Stomach (tissue), 8 donors: ENCODE measurements at regions not wholly inside any gene's neighbourhood (a gene's known extent, or its start where the extent isn't known, plus 50 kb on each side); places are given as distances from the start of the nearest gene placed in this dataset.
"Not testable (repeated sequence)": the region's sequence is repeated elsewhere in the genome, so short reads cannot be mapped to it uniquely, and the experiment has no call there.

ENCODE experiments used
- DNase-seq, 2 donors: peaks; one replicate each; pipeline versions ENCODE4 v3.0.0 to v3.0.0-alpha.2; 2013 to 2019
- H3K27ac ChIP-seq, 5 donors: fragments of 200-600 bp in 4 of 5; sonication (generic) in 4 of 5; one replicate each; pipeline ENCODE4 v1.5.1; 2013 to 2019; ENCODE audit warnings: mild to moderate bottlenecking in 1 of 5, moderate library complexity in 1 of 5
- H3K27me3 ChIP-seq, 3 donors: fragments of 200-600 bp; sonication (generic); one replicate each; pipeline ENCODE4 v1.5.1; 2017 to 2019; ENCODE audit warnings: mixed run types in 1 of 3
- H3K36me3 ChIP-seq, 4 donors: fragments of 200-600 bp; sonication (generic); 1 replicate in 3 of 4; 2 replicates in 1 of 4; pipeline ENCODE4 v1.5.1; 2016 to 2019
- H3K4me1 ChIP-seq, 4 donors: fragments of 200-600 bp; sonication (generic); one replicate each; pipeline ENCODE4 v1.5.1; 2016 to 2019
- H3K4me3 ChIP-seq, 4 donors: fragments of 200-600 bp; sonication (generic) in 3 of 4; one replicate each; pipeline ENCODE4 v1.5.1; 2016 to 2019; ENCODE audit warnings: mild to moderate bottlenecking in 1 of 4
- H3K9me3 ChIP-seq, 4 donors: fragments of 200-600 bp; sonication (generic); one replicate each; pipeline ENCODE4 v1.5.1; 2016 to 2019
- POLR2AphosphoS5 ChIP-seq, 3 donors: sonication (generic); formaldehyde crosslinking; IDR thresholded peaks; one replicate each; pipeline ENCODE4 v1.6.1; 2016; ENCODE audit warnings: antibody characterized with exemption in 3 of 3
- WGBS, 5 donors: extraction: QIAGEN DNeasy Blood & Tissue Kit in 3 of 5; methylation state at CpG; one replicate each; pipeline versions ENCODE4 v1.1.5 to v1.1.7; 2013 to 2018; 5-methylcytosine and 5-hydroxymethylcytosine counted together
- intact Hi-C: fragments of 100-400 bp; cut with DNase I; formaldehyde crosslinking; loops from one replicate; pipeline ENCODE4 v1.15.1; 2023; ENCODE audit warnings: low total_unique reads
- TF ChIP-seq, protein P1 (sequence below), 7 experiments: fragments of 450-650 bp in 4 of 7; fragments of 200-600 bp in 3 of 7; sonication (generic) in 3 of 7; IDR thresholded peaks; one replicate each; pipeline ENCODE4 v1.5.1; 2016 to 2019; ENCODE audit warnings: antibody characterized with exemption in 7 of 7, control low read depth in 2 of 7, mild to moderate bottlenecking in 1 of 7
- donor health status: healthy with polysubstance abuse.
- donor health status: Bipolar disorder and iron deficiency.
- donor health status: healthy.

- H3K27me3 ChIP-seq = peaks cover 0 to 12% (median 0%) of the 10 kb centered on the region in 3 donors
- DNase-seq, H3K4me3 ChIP-seq, H3K36me3 ChIP-seq, intact Hi-C loops, H3K4me1 ChIP-seq, H3K27ac ChIP-seq, H3K9me3 ChIP-seq: not testable (repeated sequence)
- WGBS, 5 donors = 55 to 85% (median 72%) methylated on average over 1 to 3 of the region's 3 CpGs
Observed at GRCh38 chr1:144516172-144516571, 54.7 kb upstream of the NBPF15 start.

DNA sequence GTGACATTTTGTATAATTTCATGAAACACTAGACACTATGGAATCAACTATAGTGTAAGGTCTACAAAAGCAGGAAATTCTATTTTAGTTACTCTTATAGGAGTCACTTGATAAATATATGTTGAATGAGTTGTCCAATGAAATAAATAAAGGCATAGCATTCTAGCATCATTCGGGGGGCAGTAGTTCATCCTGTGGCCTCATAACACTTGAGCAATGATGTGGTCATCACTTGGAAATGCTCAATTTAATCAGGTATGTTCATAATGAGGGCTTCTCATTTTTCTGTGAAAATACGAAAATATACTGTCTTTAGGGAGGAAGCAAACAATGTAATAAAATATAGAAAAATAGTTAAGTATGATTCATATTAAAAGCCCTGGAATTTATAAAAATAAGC is 55.4 kb upstream of the NBPF15 start:
- DNase-seq, H3K4me3 ChIP-seq, H3K27ac ChIP-seq, H3K9me3 ChIP-seq, H3K4me1 ChIP-seq, H3K36me3 ChIP-seq, intact Hi-C loops: not testable (repeated sequence)
- WGBS, 5 donors = 76 to 98% (median 92%) methylated on average over 2 of the region's 2 CpGs
- H3K27me3 ChIP-seq = peaks cover 0 to 12% (median 0%) of the 10 kb centered on the region in 3 donors

DNA sequence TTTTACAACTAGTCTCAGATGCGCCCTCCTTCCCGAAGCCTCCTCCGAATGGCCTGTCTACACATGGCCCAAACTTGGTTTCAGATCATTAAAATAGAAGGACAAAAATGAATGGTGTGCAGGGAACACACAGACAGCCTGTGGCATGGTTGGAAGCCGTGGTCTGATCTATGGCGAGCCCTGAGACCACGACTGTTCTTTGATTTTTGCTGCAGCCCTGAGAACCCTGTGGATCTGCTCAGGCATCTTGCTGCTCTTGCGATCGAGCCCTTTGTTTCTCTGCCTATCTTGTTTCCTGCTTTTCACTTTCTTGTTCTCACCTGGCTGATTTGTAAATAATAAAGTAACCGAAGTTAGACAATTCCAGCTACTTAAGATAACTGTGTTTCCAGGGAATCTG is 57.0 kb upstream of the NBPF15 start:
- H3K4me1 ChIP-seq, DNase-seq, H3K27ac ChIP-seq, intact Hi-C loops, H3K36me3 ChIP-seq, H3K9me3 ChIP-seq, H3K4me3 ChIP-seq: not testable (repeated sequence)
- peaks cover 0 to 13% (median 0%) of the 10 kb centered on the region in 3 donors for H3K27me3 ChIP-seq
- WGBS, 5 donors = 28 to 60% (median 56%) methylated on average over 5 to 8 of the region's 9 CpGs

- H3K4me3 ChIP-seq, H3K36me3 ChIP-seq, DNase-seq, H3K4me1 ChIP-seq, H3K27ac ChIP-seq, intact Hi-C loops, H3K9me3 ChIP-seq: not testable (repeated sequence)
- peaks cover 0 to 20% (median 4%) of the 10 kb centered on the region in 3 donors for H3K27me3 ChIP-seq
- WGBS, 5 donors = 25 to 42% (median 36%) methylated on average over 7 to 10 of the region's 12 CpGs
Observed at GRCh38 chr1:144519528-144520189, 58.2 kb upstream of the NBPF15 start.

GRCh38 chr1:144523661-144524407 is 62.4 kb upstream of the NBPF15 start:
- H3K36me3 ChIP-seq, intact Hi-C loops, H3K9me3 ChIP-seq, H3K4me1 ChIP-seq: not testable (repeated sequence)
- WGBS, 5 donors = 7 to 13% (median 9%) methylated on average over 18 to 33 of the region's 33 CpGs
- peak in 2 of 3 donors; percentile 21 to 59 for TF ChIP-seq POLR2AphosphoS5 (IDR thresholded peaks at IDR 0.05)
- peak; percentile 13 to 26 for DNase-seq
- peaks cover 0 to 15% (median 4%) of the 10 kb centered on the region in 3 donors for H3K27me3 ChIP-seq
- H3K27ac ChIP-seq = peak overlapping the region in 3 of 5 donors; percentile 32 to 75 (median 70)
- H3K4me3 ChIP-seq = peak overlapping the region in 1 of 4 donors; percentile 23

DNA sequence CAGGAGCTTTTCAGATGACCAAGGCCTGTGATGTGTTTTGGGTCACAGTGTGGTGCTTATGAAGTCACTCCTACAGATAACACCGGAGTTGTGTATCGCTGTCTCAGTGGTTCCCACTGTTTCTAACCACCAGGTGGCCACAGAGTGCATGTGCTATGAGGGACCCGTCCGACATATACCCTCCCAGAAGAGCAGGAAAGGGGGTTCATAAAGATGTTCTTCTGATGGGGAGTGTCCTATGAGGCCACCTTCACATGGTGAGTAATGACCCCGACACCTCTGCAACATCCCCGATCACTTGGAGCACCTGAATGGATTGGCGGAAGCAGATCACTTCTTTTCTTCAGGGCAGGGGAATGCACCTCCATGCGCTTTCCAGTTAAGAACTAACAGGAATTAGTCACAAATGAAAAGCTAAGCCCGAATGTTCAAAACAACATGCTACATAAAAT is 60.5 kb upstream of the PPIAL4F start:
- H3K4me3 ChIP-seq, DNase-seq, H3K27ac ChIP-seq, H3K36me3 ChIP-seq, H3K4me1 ChIP-seq, intact Hi-C loops, H3K9me3 ChIP-seq, H3K27me3 ChIP-seq: not testable (repeated sequence)
- 28 to 50% (median 37%) methylated on average over 5 to 9 of the region's 9 CpGs for WGBS, 5 donors
- TF ChIP-seq, protein P1, sequence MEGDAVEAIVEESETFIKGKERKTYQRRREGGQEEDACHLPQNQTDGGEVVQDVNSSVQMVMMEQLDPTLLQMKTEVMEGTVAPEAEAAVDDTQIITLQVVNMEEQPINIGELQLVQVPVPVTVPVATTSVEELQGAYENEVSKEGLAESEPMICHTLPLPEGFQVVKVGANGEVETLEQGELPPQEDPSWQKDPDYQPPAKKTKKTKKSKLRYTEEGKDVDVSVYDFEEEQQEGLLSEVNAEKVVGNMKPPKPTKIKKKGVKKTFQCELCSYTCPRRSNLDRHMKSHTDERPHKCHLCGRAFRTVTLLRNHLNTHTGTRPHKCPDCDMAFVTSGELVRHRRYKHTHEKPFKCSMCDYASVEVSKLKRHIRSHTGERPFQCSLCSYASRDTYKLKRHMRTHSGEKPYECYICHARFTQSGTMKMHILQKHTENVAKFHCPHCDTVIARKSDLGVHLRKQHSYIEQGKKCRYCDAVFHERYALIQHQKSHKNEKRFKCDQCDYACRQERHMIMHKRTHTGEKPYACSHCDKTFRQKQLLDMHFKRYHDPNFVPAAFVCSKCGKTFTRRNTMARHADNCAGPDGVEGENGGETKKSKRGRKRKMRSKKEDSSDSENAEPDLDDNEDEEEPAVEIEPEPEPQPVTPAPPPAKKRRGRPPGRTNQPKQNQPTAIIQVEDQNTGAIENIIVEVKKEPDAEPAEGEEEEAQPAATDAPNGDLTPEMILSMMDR (IDR thresholded peaks at IDR 0.05) = peak in 3 of 7 experiments; percentile 4 to 37 (median 27)

GRCh38 chr1:144533480-144533879 is 59.2 kb upstream of the PPIAL4F start:
- DNase-seq, H3K9me3 ChIP-seq, H3K4me3 ChIP-seq, intact Hi-C loops, H3K36me3 ChIP-seq, H3K27ac ChIP-seq, H3K4me1 ChIP-seq, H3K27me3 ChIP-seq: not testable (repeated sequence)
- 41 to 57% (median 45%) methylated on average over 3 of the region's 3 CpGs for WGBS, 5 donors

- DNase-seq, H3K9me3 ChIP-seq, H3K4me3 ChIP-seq, H3K27ac ChIP-seq, intact Hi-C loops, H3K4me1 ChIP-seq, H3K36me3 ChIP-seq: not testable (repeated sequence)
- H3K27me3 ChIP-seq = peaks cover 0 to 13% (median 0%) of the 10 kb centered on the region in 3 donors
- 54 to 87% (median 67%) methylated on average over 1 of the region's 1 CpG for whole genome bisulfite sequencing, 5 donors
Observed at GRCh38 chr1:144534286-144534685, 58.4 kb upstream of the PPIAL4F start.

DNA sequence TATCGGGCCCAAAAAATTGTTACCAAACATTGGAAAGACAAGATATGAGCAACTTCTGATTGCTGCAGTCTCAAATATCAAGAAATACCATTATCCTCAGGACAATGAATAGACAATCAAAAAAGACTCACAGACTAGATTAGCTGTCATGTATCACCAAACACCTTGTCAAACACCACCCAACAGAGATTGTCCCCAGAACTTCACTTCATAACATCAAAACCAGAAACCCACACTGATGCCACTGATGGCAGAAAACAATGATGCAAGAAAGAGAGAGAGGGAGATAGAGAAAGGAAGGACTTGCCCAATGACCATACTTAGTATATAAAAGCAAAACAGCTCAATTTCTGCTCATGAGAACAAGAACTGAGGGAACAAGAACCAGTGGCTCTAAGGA is 56.0 kb upstream of the PPIAL4F start:
- DNase-seq, H3K4me3 ChIP-seq, intact Hi-C loops, H3K36me3 ChIP-seq, H3K27ac ChIP-seq, H3K4me1 ChIP-seq, H3K9me3 ChIP-seq: not testable (repeated sequence)
- H3K27me3 ChIP-seq = peaks cover 0 to 20% (median 4%) of the 10 kb centered on the region in 3 donors
- 90 to 100% (median 100%) methylated on average over 1 of the region's 1 CpG for WGBS, 5 donors

DNA sequence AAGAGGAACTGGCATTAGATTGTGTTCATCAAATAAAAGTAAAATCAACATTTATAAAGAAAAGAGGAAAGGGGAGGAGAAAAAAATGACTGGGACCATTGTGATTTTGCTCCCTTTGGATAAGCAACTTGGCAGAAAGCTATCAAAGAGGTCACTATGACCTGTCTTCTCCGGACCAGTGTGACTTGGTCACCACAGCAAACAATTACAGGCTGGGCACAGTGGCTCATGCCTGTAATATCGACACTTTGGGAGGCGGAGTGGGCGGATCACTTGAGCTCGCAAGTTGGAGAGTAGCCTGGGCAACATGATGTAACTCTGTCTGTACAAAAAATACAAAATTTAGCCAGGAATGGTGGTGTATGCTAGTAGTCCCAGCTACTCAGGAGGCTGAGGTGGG is 55.5 kb upstream of the PPIAL4F start:
- H3K9me3 ChIP-seq, DNase-seq, intact Hi-C loops, H3K27ac ChIP-seq, H3K36me3 ChIP-seq, H3K4me1 ChIP-seq, H3K4me3 ChIP-seq: not testable (repeated sequence)
- peaks cover 0 to 20% (median 4%) of the 10 kb centered on the region in 3 donors for H3K27me3 ChIP-seq
- WGBS, 5 donors = 81 to 93% (median 90%) methylated on average over 4 to 5 of the region's 5 CpGs

DNA sequence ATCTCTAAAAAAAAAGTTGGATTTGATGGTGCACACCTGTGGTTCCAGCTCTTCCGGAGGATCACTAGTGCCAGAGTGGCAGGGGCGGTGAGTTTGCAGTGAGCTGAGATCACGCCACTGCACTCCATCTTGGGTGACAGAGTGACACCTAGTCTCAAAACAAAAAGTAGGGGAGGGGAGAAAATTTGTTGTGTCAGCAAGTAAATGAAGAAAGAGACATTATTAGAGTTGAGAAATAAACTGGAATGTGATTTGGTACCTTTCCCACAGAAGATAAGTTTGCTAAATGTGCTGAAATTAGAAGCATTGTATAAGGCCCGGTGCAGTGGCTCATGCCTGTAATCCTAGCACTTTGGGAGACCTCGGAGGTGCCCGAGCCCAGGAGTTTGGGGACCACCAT is 54.0 kb upstream of the PPIAL4F start:
- H3K9me3 ChIP-seq, intact Hi-C loops, H3K4me1 ChIP-seq, H3K36me3 ChIP-seq, H3K27ac ChIP-seq, DNase-seq, H3K4me3 ChIP-seq: not testable (repeated sequence)
- H3K27me3 ChIP-seq = peaks cover 0 to 20% (median 4%) of the 10 kb centered on the region in 3 donors
- WGBS, 5 donors = 87 to 96% (median 93%) methylated on average over 6 of the region's 6 CpGs
